HG03196 (cell line): ENCODE measurements at regions not wholly inside any gene's neighbourhood (a gene's known extent, or its start where the extent isn't known, plus 50 kb on each side); places are given as distances from the start of the nearest gene placed in this dataset.

ENCODE experiments used
- ATAC-seq: cut with Tn5 transposase; IDR thresholded peaks from one replicate; pipeline ENCODE4 v1.9.1; 2021; ENCODE audit not compliant: unreplicated experiment

GRCh38 chr4:10180927-10181744, 64.5 kb upstream of the WDR1 start:
- ATAC-seq = peak; percentile 89

GRCh38 chr4:10180603-10180926, 64.0 kb upstream of the WDR1 start:
- no peak for ATAC-seq

DNA sequence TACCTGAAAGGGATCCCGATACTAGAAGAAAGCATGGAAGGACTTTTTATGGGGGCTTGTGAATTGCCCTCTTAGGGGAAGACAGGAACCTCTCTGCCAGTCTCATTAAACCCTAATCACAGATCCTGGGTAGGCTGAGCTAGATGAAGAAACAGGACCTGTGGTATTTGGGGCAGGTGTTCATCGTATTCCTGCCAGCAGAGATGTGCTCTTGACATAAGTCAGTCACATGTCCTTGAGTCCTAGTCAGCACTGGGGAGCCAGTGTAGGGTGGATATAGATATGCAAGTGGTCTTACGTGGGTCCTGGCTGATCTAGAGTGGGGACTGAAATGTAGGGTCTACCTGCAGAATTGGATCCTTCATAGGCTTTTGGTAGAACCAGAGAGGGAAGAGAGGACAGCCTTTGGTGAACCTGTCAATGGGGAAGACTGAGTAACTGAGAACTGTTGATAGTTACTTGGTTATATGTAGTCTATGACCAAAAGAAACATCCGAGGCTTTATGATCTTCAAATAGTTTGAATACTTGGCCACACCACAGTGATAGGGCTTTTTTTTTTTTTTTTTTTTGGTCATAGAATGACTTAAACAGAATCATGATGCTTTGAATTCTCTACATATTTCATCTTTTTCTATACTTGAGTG, 63.5 kb upstream of the WDR1 start:
- ATAC-seq = no peak

DNA sequence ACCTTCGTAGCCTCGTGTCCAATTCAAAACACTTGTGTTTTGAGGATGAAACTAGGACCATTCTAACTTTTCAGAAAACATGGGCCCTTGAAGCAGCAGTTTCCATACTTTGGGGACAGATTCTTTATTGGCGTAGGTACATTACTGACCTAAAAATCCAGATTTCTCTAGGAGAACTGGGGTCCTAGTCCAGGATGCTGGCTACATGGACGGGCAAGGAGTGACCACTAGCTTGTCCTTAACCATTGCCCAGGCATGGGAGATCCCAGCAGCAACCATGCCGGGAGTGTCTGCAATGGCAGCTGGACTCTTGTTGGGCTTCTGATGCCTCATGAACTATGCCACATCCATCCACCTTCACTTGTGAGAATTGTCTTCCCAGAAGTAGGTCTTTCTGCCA, 62.2 kb upstream of the WDR1 start:
- ATAC-seq = no peak

GRCh38 chr4:10175626-10176025, 59.0 kb upstream of the WDR1 start:
- no peak for ATAC-seq

DNA sequence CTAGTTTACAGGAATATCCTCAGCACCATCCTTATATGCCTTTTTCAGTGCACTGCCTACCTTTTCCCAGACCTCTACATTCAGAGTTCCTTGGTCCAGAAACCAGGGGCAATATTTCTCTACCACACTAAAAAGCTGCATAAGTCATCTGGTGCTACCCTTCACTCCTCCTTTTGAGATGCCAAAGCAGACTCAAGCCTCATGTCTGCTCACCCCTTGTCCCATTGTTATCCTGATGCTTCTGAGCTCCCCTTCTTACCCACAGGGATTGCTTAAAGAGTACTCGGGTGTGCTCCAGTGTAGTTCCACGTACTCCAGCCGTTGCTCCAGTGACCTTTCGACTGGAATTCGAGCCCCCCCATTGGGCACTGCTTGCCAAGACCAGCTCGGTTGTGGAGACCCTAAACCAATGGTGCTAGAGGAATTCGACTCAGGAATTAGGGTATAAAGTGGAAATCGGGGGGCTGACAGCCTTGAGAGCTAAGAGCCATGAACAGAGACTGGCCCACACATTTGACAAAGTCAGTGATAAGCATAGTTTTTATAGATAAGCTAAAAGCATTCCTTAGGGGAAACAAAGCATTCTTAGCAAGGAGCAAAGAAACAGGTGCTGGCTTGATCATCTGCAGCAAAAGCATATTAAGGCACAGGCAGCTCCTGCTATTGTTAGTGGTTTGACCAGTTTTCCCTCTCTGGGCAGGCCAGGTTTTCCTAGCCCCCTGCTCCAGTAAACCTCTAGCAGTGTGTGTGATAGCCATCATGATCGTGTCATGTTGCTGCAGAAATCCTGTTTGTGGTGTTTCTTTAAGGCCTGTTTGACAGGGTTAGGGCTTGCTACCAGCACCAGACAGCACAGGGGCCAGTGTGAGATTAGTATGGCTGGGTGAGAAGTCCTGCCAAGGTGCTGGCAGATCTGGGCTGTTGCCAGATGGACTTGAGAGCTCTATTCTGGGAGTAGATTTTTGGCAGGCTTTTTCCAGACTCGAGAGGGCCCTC, 57.5 kb upstream of the WDR1 start:
- no peak for ATAC-seq

- ATAC-seq = no peak
These were observed 56.6 kb upstream of the WDR1 start for GRCh38 chr4:10173037-10173753.

DNA sequence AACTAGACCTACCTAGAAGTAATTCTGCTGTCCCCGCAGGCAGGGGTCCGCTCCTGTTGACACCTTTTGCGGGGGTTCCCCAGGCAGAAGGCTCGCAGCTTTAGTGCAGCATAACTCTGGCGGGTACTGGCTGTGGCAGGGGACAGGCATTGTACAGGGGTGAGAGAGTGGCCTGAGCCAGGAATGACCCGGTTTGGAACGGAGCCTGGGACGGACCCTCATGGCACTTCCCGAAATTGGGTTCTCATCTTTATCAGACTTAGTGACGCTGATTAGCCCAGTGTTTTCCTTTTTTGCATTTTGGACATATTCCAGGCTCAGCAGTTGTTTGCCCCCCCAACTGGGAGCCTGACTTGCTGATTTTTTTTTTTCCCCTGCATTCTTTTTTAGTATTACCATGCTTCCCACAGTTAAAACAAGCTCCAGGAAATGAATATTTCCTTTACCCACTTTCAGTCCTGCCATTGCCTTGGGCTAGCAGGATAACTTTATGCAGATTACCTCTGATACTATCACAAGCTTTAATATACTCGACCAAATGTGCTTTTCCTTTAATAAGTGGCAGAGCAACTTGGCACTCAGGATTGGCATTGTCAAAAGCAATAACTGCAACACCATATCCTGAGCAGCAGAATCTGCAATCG, 55.8 kb upstream of the WDR1 start:
- no peak for ATAC-seq

- ATAC-seq = no peak
These were observed 54.5 kb upstream of the WDR1 start for GRCh38 chr4:10171055-10171454.

- ATAC-seq = no peak
These were observed 53.3 kb upstream of the WDR1 start for GRCh38 chr4:10169839-10170387.

DNA sequence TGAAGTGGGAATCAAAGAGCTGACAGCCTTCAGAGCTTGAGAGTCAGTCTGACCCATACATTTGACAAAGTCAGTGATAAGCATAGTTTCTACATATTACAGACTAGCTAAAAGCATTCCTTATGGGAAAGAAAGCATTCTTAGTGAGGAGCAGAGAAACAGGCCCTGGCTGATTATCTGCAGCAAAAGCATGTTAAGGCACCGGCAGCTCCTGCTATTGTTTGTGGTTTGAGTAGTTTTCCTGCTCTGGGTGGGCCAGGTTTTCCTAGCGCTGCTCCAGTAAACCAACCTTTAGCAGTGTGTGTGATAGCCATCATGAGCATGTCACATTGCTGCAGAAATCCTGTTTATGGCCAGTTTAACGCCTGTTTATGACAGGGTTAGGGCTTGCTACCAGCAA, 51.6 kb upstream of the WDR1 start:
- no peak for ATAC-seq

GRCh38 chr4:10167201-10167600, 50.6 kb upstream of the WDR1 start:
- no peak for ATAC-seq
